ENCODE measurements at regions not wholly inside any gene's neighbourhood (a gene's known extent, or its start where the extent isn't known, plus 50 kb on each side); places are given as distances from the start of the nearest gene placed in this dataset.
"Not testable (repeated sequence)": the region's sequence is repeated elsewhere in the genome, so short reads cannot be mapped to it uniquely, and the experiment has no call there.

DNA sequence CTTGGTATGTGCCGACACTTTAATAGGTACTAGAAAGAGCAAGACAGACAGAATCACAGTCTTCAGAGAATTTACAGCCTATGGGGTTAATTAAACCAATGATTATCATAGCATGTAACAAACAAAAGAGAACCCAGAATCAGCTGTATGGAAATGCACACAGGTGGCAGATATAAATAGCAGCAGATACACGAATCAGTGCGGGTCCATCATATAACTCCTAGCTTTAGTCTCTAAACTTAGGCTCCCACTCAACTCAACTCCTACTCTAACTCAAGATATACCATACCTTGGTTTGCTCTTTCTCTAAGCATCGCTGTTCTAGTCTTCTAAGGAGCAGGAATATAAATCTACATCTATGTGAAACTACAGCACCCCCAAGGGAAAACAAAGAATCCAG is 132.0 kb upstream of the NBPF26 start:
- TF ChIP-seq, protein P1, sequence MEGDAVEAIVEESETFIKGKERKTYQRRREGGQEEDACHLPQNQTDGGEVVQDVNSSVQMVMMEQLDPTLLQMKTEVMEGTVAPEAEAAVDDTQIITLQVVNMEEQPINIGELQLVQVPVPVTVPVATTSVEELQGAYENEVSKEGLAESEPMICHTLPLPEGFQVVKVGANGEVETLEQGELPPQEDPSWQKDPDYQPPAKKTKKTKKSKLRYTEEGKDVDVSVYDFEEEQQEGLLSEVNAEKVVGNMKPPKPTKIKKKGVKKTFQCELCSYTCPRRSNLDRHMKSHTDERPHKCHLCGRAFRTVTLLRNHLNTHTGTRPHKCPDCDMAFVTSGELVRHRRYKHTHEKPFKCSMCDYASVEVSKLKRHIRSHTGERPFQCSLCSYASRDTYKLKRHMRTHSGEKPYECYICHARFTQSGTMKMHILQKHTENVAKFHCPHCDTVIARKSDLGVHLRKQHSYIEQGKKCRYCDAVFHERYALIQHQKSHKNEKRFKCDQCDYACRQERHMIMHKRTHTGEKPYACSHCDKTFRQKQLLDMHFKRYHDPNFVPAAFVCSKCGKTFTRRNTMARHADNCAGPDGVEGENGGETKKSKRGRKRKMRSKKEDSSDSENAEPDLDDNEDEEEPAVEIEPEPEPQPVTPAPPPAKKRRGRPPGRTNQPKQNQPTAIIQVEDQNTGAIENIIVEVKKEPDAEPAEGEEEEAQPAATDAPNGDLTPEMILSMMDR (IDR thresholded peaks at IDR 0.05): not testable (repeated sequence)
- not testable (repeated sequence) for TF ChIP-seq EZH2phosphoT487 (IDR thresholded peaks at IDR 0.05; ENCODE audit: borderline replicate concordance, low read depth); FOXM1 (IDR thresholded peaks at IDR 0.05; ENCODE audit: low read depth); POLR2AphosphoS5 (IDR thresholded peaks at IDR 0.05; ENCODE audit: low read depth, low read length); YY1 (IDR thresholded peaks at IDR 0.05; ENCODE audit: low read depth); RAD21 (IDR thresholded peaks at IDR 0.05; ENCODE audit: low read length); MXI1 (IDR thresholded peaks at IDR 0.05; ENCODE audit: low read depth, low read length); NFIC (IDR thresholded peaks at IDR 0.05; ENCODE audit: borderline replicate concordance); SIN3A (IDR thresholded peaks at IDR 0.05; ENCODE audit: borderline replicate concordance, low read depth, low read length)
- TF ChIP-seq, protein P2, sequence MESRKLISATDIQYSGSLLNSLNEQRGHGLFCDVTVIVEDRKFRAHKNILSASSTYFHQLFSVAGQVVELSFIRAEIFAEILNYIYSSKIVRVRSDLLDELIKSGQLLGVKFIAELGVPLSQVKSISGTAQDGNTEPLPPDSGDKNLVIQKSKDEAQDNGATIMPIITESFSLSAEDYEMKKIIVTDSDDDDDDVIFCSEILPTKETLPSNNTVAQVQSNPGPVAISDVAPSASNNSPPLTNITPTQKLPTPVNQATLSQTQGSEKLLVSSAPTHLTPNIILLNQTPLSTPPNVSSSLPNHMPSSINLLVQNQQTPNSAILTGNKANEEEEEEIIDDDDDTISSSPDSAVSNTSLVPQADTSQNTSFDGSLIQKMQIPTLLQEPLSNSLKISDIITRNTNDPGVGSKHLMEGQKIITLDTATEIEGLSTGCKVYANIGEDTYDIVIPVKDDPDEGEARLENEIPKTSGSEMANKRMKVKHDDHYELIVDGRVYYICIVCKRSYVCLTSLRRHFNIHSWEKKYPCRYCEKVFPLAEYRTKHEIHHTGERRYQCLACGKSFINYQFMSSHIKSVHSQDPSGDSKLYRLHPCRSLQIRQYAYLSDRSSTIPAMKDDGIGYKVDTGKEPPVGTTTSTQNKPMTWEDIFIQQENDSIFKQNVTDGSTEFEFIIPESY (IDR thresholded peaks at IDR 0.05; ENCODE audit: borderline replicate concordance, low read depth): not testable (repeated sequence)
- TF ChIP-seq, protein P3, sequence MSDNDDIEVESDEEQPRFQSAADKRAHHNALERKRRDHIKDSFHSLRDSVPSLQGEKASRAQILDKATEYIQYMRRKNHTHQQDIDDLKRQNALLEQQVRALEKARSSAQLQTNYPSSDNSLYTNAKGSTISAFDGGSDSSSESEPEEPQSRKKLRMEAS (IDR thresholded peaks at IDR 0.05; ENCODE audit: low read depth): not testable (repeated sequence)

Measured in SK-N-SH (cell line).